Heart right ventricle (tissue), 16 donors: ENCODE measurements at regions not wholly inside any gene's neighbourhood (a gene's known extent, or its start where the extent isn't known, plus 50 kb on each side); places are given as distances from the start of the nearest gene placed in this dataset.

ENCODE experiments used
- ATAC-seq, 8 donors: fragments of 200-7000 bp; cut with Tn5 transposase; one replicate each; pipeline ENCODE4 v1.9.1; 2020; ENCODE audit warnings: mild to moderate bottlenecking in 8 of 8, moderate library complexity in 8 of 8, moderate number of reproducible peaks in 1 of 8
- DNase-seq, 2 donors: peaks; one replicate each; pipeline ENCODE4 v3.0.0-alpha.2; 2020
- H3K27ac ChIP-seq, 10 donors: fragments of 200-600 bp; sonication (generic) in 2 of 10; one replicate each; pipeline versions ENCODE4 v1.5.0 to v1.8.0; 2020 to 2022; ENCODE audit warnings: mild to moderate bottlenecking in 3 of 10
- H3K27me3 ChIP-seq, 7 donors: fragments of 200-600 bp; one replicate each; pipeline ENCODE4 v1.8.0; 2021 to 2022; ENCODE audit warnings: mild to moderate bottlenecking in 2 of 7
- H3K36me3 ChIP-seq, 9 donors: fragments of 200-600 bp; sonication (generic) in 1 of 9; one replicate each; pipeline versions ENCODE4 v1.5.0 to v1.8.0; 2020 to 2022; ENCODE audit warnings: mild to moderate bottlenecking in 2 of 9
- H3K4me1 ChIP-seq, 9 donors: fragments of 200-600 bp; sonication (generic) in 1 of 9; one replicate each; pipeline versions ENCODE4 v1.5.0 to v1.8.0; 2020 to 2022; ENCODE audit warnings: mild to moderate bottlenecking in 4 of 9
- H3K4me3 ChIP-seq, 10 donors: fragments of 200-600 bp; sonication (generic) in 2 of 10; one replicate each; pipeline versions ENCODE4 v1.5.0 to v1.8.0; 2020 to 2022; ENCODE audit warnings: mild to moderate bottlenecking in 7 of 10, moderate library complexity in 2 of 10
- H3K9me3 ChIP-seq, 11 donors: fragments of 200-600 bp in 10 of 11; sonication (generic) in 2 of 11; one replicate each; pipeline versions ENCODE4 v1.5.0 to v1.8.0; 2013 to 2022; ENCODE audit warnings: mild to moderate bottlenecking in 2 of 11, control low read depth in 1 of 11, moderate library complexity in 1 of 11
- CTCF ChIP-seq, 9 donors: fragments of 200-600 bp; sonication (generic) in 2 of 9; IDR thresholded peaks; one replicate each; pipeline versions ENCODE4 v1.5.0 to v1.8.0; 2021 to 2022; ENCODE audit warnings: antibody characterized with exemption in 9 of 9, mild to moderate bottlenecking in 5 of 9, moderate library complexity in 1 of 9
- WGBS, 2 donors: extraction: QIAGEN DNeasy Blood & Tissue Kit; methylation state at CpG; one replicate each; pipeline ENCODE4 v1.1.7; 2013; ENCODE audit warnings: inconsistent platforms in 1 of 2; 5-methylcytosine and 5-hydroxymethylcytosine counted together
- intact Hi-C, 10 donors: fragments of 100-400 bp; cut with DNase I; formaldehyde crosslinking; loops; one replicate each; pipeline versions ENCODE4 v1.11.1 to v1.14.2; 2022
- donor health status: Arrhythmogenic right ventricular cardiomyopathy.
- donor health status: ischemic (EF 13 %, LVEDD 7.1; RV severe dilation, severe dysfunction).
- donor health status: healthy with polysubstance abuse.
- donor health status: DM: no; HTN: yes; CAD: no.
- donor health status: DM: no; HTN: no; CAD: no.
- donor health status: ischemic (EF 25% LVEDD 6.9; RV normal size, moderate dysfunction).
- donor health status: ischemic (EF 25% LVEDD 5.7; RV mildly dilated, moderate dysfunction).
- donor health status: healthy.
- donor health status: DM: yes; HTN: yes; CAD: no.
- donor health status: Ischemic cardiomyopathy.
- donor health status: ischemic (EF 35%, LVEDD 5.7; RV mildly dilated, moderate dysfunction).
- donor health status: nonischemic (EF 11% LVEDD 7.7; RV severe dilation, severe dysfunction).
- donor health status: DM: yes; HTN: yes; CAD: no.
- donor health status: PGD.
- donor health status: ischemic (EF 29% LVEDD 5.4; RV normal size, mild dysfunction).
- donor health status: nonischemic (EF 23%, LVEDD 6.1; RV moderate dilation, normal function).

- ATAC-seq (no peak), DNase-seq (no peak)
- H3K4me3 ChIP-seq: no peak overlapping the region
- WGBS, 2 donors: 84 to 87% methylated on average over 2 of the region's 2 CpGs
- no peak overlapping the region for H3K27ac ChIP-seq
- TF ChIP-seq CTCF (IDR thresholded peaks at IDR 0.05): no peak
- H3K4me1 ChIP-seq: no peaks in the 10 kb centered on the region
- peaks cover 0 to 27% (median 4%) of the 10 kb centered on the region in 11 donors for H3K9me3 ChIP-seq
- H3K27me3 ChIP-seq: no peaks in the 10 kb centered on the region
- H3K36me3 ChIP-seq: no peaks in the 10 kb centered on the region
- intact Hi-C loops: no loop called here
These were observed 880.6 kb downstream of the LUZP2 start for GRCh38 chr11:25377466-25377865.

- ATAC-seq: no peak
These were observed 900.0 kb downstream of the LUZP2 start for GRCh38 chr11:25396847-25397246.

DNA sequence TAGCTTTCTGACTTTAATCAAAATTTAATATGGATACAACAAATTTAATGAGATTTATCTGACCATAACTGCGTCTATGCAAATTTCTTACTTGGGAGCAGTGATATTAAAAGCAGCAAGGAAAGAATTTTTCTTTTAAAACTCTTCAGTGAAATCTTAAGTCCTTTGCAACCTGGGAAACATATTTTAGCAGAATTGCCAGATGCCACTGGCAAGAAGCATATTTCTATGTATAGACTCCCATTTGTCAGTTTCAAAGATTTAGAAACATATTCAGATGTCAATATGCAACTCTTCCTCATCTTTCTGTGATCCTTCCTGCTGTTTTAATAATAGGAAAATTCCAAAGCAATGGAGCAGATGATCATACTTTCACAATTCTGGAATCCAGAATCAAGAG lies 911.3 kb downstream of the LUZP2 start:
- no peaks in the 10 kb centered on the region for H3K9me3 ChIP-seq
- intact Hi-C loops: no loop called here
- no peaks in the 10 kb centered on the region for H3K36me3 ChIP-seq
- H3K4me1 ChIP-seq: no peaks in the 10 kb centered on the region
- 81 to 86% methylated on average over 1 of the region's 1 CpG for WGBS, 2 donors
- DNase-seq: no peak
- H3K4me3 ChIP-seq: no peak overlapping the region
- no peak for ATAC-seq
- H3K27ac ChIP-seq: no peak overlapping the region
- TF ChIP-seq CTCF (IDR thresholded peaks at IDR 0.05): no peak
- H3K27me3 ChIP-seq: no peaks in the 10 kb centered on the region

More at GRCh38 chr11:25396847-25397246, 900.0 kb downstream of the LUZP2 start:
- Histone ChIP-seq H3K27ac (no peak overlapping the region), H3K4me1 (no peaks in the 10 kb centered on the region), H3K27me3 (no peaks in the 10 kb centered on the region), H3K9me3 (peaks cover 0 to 6% (median 0%) of the 10 kb centered on the region in 11 donors), H3K4me3 (no peak overlapping the region), H3K36me3 (no peaks in the 10 kb centered on the region)
- no peak for DNase-seq
- intact Hi-C loops: no loop called here
- TF ChIP-seq CTCF (IDR thresholded peaks at IDR 0.05): no peak

- no peak overlapping the region for H3K4me3 ChIP-seq
- no peaks in the 10 kb centered on the region for H3K36me3 ChIP-seq
- intact Hi-C loops: no loop called here
- WGBS, 2 donors: 29 to 60% methylated on average over 3 of the region's 3 CpGs
- H3K9me3 ChIP-seq: peaks cover 0 to 6% (median 0%) of the 10 kb centered on the region in 11 donors
- H3K27me3 ChIP-seq: no peaks in the 10 kb centered on the region
- no peaks in the 10 kb centered on the region for H3K4me1 ChIP-seq
- DNase-seq: no peak
- no peak overlapping the region for H3K27ac ChIP-seq
- no peak for TF ChIP-seq CTCF (IDR thresholded peaks at IDR 0.05)
- no peak for ATAC-seq
These were observed 916.1 kb upstream of the ANO3 start for GRCh38 chr11:25415793-25416192.
